NT2/D1 (cell line): ENCODE measurements at regions not wholly inside any gene's neighbourhood (a gene's known extent, or its start where the extent isn't known, plus 50 kb on each side); places are given as distances from the start of the nearest gene placed in this dataset.

Source experiments
- SUZ12 ChIP-seq: IDR thresholded peaks from 2 replicates; pipeline ENCODE4 v1.6.1; 2011; ENCODE audit not compliant: insufficient read length, insufficient read depth; ENCODE audit errors: extremely low read depth
- YY1 ChIP-seq: IDR thresholded peaks from 2 replicates; pipeline ENCODE4 v1.6.1; 2011; ENCODE audit not compliant: insufficient read length, insufficient read depth
- ZNF274 ChIP-seq: IDR thresholded peaks from 2 replicates; pipeline ENCODE4 v1.6.1; 2011; ENCODE audit warnings: mild to moderate bottlenecking, low read depth, low read length

- no peak for TF ChIP-seq YY1
- no peak for TF ChIP-seq SUZ12
- TF ChIP-seq ZNF274, result no peak
These were observed 94.2 kb downstream of the MICALL2 start for GRCh38 chr7:1364906-1365570.
